Chondrocyte (in vitro differentiated cells): ENCODE measurements at regions not wholly inside any gene's neighbourhood (a gene's known extent, or its start where the extent isn't known, plus 50 kb on each side); places are given as distances from the start of the nearest gene placed in this dataset.
A peak's percentile ranks its signal among the peaks of the same experiment; 100 is the strongest.
"Not testable (repeated sequence)": the region's sequence is repeated elsewhere in the genome, so short reads cannot be mapped to it uniquely, and the experiment has no call there.

Experiments used
- DNase-seq: peaks from one replicate; pipeline ENCODE4 v3.0.0; 2021; ENCODE audit warnings: mixed read lengths, low spot score
- H3K27ac Mint-ChIP-seq: one replicate; pipeline ENCODE4 v1.8.0; 2021; ENCODE audit warnings: mild to moderate bottlenecking, moderate library complexity, mixed read lengths; ENCODE audit not compliant: unreplicated experiment
- H3K27me3 Mint-ChIP-seq: 2 replicates; pipeline ENCODE4 v1.8.0; 2021; ENCODE audit warnings: low read depth, mixed read lengths
- H3K36me3 Mint-ChIP-seq: 2 replicates; pipeline ENCODE4 v1.8.0; 2021; ENCODE audit warnings: low read depth, mixed read lengths
- H3K4me1 Mint-ChIP-seq: 2 replicates; pipeline ENCODE4 v1.8.0; 2021; ENCODE audit warnings: low read depth, mild to moderate bottlenecking, mixed read lengths
- H3K4me3 Mint-ChIP-seq: one replicate; pipeline ENCODE4 v1.8.0; 2021; ENCODE audit warnings: mild to moderate bottlenecking, moderate library complexity, mixed read lengths; ENCODE audit not compliant: unreplicated experiment
- H3K9me3 Mint-ChIP-seq: 2 replicates; pipeline ENCODE4 v1.8.0; 2021; ENCODE audit warnings: low read depth, mixed read lengths
- TF ChIP-seq, protein P1 (sequence below): fragments of 200-600 bp; sonication (generic); IDR thresholded peaks from 2 replicates; pipeline ENCODE4 v1.5.0; 2021; ENCODE audit warnings: antibody characterized with exemption, mild to moderate bottlenecking, moderate library complexity

DNA sequence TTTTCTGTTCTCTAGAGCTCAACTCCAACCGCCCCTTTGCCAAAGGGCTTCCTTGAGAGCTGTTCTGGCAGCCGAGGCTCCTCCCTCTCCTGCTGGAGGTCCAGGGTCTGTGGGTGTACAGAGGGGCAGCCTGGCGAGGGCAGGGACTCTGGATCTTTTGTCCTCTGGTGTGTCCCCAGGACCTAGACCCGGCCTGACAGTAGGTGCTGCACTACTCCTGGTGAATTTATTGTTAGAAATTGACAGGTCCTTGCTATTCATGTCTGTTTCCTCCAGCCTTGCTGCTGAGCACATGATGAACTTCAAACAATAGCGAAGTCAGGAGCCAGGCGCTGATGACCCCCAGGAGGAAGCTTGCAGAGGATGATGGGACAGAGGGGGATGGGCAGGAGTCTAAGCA lies 234.7 kb upstream of the SULF2 start:
- Mint-ChIP-seq H3K4me3 (no peak overlapping the region), H3K36me3 (no peaks in the 10 kb centered on the region), H3K9me3 (peaks cover 9% of the 10 kb centered on the region), H3K27ac (no peak overlapping the region), H3K4me1 (peaks cover 56% of the 10 kb centered on the region), H3K27me3 (no peaks in the 10 kb centered on the region)
- TF ChIP-seq, protein P1, sequence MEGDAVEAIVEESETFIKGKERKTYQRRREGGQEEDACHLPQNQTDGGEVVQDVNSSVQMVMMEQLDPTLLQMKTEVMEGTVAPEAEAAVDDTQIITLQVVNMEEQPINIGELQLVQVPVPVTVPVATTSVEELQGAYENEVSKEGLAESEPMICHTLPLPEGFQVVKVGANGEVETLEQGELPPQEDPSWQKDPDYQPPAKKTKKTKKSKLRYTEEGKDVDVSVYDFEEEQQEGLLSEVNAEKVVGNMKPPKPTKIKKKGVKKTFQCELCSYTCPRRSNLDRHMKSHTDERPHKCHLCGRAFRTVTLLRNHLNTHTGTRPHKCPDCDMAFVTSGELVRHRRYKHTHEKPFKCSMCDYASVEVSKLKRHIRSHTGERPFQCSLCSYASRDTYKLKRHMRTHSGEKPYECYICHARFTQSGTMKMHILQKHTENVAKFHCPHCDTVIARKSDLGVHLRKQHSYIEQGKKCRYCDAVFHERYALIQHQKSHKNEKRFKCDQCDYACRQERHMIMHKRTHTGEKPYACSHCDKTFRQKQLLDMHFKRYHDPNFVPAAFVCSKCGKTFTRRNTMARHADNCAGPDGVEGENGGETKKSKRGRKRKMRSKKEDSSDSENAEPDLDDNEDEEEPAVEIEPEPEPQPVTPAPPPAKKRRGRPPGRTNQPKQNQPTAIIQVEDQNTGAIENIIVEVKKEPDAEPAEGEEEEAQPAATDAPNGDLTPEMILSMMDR = no peak
- DNase-seq = no peak

DNA sequence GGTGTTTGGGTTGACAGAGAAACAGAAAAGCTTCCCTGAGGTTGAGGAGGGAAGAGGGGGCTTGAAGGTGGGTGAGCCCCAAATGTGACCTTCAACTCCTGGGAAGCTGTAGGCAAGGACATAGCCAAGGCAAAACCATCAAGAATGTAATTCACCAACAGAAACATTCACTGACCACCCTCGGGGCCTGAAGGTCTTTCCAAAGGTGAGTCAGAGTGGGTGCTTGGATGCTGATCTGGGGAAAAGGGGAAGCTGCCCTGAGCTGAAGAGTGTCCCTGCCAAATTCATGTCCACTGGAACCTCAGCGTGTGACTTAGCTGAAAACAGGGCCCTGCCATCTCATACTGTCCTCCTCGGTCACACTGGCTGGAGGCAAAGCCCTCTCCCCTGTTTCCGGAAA lies 234.2 kb upstream of the SULF2 start:
- Mint-ChIP-seq H3K36me3 (no peaks in the 10 kb centered on the region), H3K27ac (no peak overlapping the region), H3K4me3 (no peak overlapping the region), H3K27me3 (no peaks in the 10 kb centered on the region), H3K4me1 (peaks cover 56% of the 10 kb centered on the region), H3K9me3 (peaks cover 9% of the 10 kb centered on the region)
- DNase-seq = no peak
- TF ChIP-seq, protein P1 = no peak

DNA sequence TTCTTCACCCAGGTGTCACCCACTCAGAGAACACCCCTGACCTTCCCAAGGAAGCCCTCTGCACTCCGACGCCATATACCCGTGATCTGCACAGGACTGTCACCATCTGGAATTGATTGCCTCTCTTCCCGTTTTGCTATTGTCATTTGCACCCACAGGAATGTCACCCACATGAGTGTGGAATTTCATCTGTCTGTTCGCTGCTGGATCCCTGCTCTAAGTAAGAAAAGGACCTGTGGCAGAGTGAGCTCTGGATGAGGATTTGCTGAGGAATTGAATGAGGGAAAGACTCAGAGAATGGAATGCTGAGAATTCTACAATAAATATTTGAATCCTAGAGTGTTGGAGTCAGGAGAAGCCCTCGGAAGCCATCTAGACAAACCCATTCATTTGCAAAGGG lies 233.6 kb upstream of the SULF2 start:
- H3K27me3 Mint-ChIP-seq, H3K36me3 Mint-ChIP-seq, H3K9me3 Mint-ChIP-seq, DNase-seq: not testable (repeated sequence)
- H3K4me3 Mint-ChIP-seq = peak overlapping the region; percentile 5
- peaks cover 55% of the 10 kb centered on the region for H3K4me1 Mint-ChIP-seq
- peak overlapping the region; percentile 79 for H3K27ac Mint-ChIP-seq

DNA sequence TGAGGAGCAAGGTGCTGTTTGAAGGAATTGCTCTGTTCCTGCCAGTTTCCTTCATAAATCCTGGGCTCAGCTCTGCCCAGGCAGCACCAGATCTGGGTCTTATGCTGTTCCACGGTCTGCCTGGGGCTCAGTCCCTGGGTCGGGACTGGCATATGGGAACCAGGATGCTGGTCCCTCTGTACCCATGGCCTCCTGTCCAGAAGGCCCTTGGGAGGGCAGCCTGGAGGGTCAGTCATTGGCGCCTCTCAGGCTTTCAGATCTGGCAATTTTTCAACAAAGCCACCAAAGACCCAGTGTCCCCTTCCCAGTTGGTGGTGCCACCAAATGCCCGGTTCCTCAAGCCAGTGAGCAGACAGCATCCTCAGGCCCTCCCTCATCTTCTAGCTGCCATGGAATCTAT lies 232.7 kb upstream of the SULF2 start:
- H3K36me3 Mint-ChIP-seq = no peaks in the 10 kb centered on the region
- peaks cover 11% of the 10 kb centered on the region for H3K9me3 Mint-ChIP-seq
- DNase-seq = no peak
- no peak overlapping the region for H3K4me3 Mint-ChIP-seq
- no peaks in the 10 kb centered on the region for H3K27me3 Mint-ChIP-seq
- peaks cover 59% of the 10 kb centered on the region for H3K4me1 Mint-ChIP-seq
- TF ChIP-seq, protein P1 = no peak
- H3K27ac Mint-ChIP-seq = peak overlapping the region; percentile 74

DNA sequence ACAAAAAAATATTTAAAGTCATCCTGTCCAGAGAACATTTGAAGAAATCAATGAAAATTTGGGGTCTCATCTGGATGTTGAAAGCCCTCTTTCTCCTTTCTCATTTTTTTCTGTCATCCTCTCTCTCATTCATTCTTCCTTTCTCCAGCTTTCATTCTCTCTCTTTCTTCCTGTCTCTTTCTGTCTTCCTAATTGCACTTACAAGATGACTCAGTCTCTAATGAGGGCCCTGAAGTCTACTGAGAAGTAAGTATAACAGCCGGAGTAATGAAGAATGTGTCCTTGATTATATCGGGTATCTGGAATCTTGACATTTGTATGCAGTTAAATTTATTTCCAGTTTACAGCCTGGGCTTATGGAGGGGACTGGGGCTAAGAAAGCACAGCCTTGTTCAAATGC lies 232.2 kb upstream of the SULF2 start:
- TF ChIP-seq, protein P1 = no peak
- H3K27me3 Mint-ChIP-seq = no peaks in the 10 kb centered on the region
- no peak overlapping the region for H3K27ac Mint-ChIP-seq
- no peak for DNase-seq
- H3K4me1 Mint-ChIP-seq = peaks cover 64% of the 10 kb centered on the region
- H3K9me3 Mint-ChIP-seq = peaks cover 14% of the 10 kb centered on the region
- H3K36me3 Mint-ChIP-seq = peaks cover 2% of the 10 kb centered on the region
- H3K4me3 Mint-ChIP-seq = no peak overlapping the region

DNA sequence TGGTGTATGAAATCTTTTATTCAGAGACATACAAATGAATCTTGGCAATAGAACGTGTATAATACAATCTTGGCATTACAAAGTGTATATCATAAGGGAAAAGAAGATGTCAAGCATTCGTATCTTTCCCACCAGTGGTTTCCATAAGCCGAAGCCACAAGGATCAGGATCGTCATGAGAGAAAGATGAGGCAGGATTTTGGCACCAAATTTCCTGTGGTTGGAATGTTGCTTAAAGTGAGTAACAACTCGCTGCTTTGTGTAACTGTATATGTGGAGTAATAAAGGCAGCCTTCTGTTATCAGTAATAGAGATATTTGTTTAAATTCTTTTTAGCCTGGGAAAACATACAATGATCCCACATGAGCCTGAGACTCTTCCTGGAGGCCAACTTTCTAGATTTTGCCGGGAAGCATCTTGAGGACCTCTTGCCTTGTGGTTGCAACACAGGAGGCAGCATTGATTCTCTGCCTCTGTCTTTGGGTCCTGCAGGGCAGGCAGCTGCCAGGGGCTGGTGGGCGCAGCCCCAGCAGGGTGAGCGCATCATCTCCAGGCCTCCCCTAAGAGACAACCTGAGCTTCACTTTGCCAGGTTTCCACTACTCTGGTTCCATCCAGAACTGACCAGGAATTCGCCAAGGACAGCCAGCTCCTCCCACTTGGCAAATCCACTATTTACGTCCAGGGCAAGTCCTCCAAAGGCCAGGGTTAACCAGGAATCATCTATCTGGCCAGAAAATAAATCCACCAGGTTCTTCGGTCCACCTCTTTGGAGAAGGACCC lies 230.9 kb upstream of the SULF2 start:
- no peak overlapping the region for H3K4me3 Mint-ChIP-seq
- TF ChIP-seq, protein P1 = peak; percentile 12
- H3K9me3 Mint-ChIP-seq = peaks cover 22% of the 10 kb centered on the region
- no peak for DNase-seq
- H3K36me3 Mint-ChIP-seq = peaks cover 9% of the 10 kb centered on the region
- H3K27me3 Mint-ChIP-seq = no peaks in the 10 kb centered on the region
- H3K27ac Mint-ChIP-seq = peak overlapping the region; percentile 77
- peaks cover 66% of the 10 kb centered on the region for H3K4me1 Mint-ChIP-seq
